ENCODE measurements at regions not wholly inside any gene's neighbourhood (a gene's known extent, or its start where the extent isn't known, plus 50 kb on each side); places are given as distances from the start of the nearest gene placed in this dataset.

DNA sequence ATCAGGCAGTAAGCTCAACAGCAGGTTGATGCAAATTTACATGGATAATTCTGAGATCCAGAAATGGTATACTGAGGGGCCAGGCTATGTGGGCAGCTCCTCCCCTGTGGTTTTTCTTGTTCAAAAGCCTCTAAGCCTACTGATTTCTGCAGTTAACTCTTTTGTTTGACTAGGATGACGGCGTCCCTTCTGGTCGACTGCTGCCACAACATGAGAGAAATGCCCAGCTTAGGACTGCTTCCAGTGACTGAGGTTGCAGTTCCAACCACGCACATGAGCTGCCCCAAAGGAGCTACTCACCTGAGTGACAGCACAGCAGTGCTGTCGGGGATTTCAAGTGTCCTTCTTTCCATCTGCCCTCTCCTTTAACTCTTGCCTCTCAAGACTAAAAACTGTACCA lies 973.0 kb upstream of the GHITM start:
- DNase-seq = no peak

GRCh38 chr10:83167081-83167480 lies 972.2 kb upstream of the GHITM start:
- DNase-seq = no peak

DNA sequence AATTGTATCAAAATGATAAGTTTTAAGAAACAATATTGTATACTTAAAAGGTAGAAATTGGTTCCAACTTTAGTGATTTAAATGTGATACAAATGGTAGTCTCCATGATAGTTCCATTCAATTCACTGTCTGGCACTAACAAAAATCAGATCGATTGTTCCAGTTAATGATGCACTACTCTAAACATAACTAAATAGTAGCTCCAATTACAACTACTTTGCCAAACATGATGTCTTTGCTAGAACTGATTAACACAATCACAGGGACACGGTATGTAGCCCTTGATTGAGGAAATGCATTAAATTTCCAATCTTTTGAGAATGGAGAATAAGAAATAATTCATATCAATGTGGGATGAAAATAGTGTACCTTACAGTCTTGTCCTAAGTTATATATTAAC lies 962.4 kb upstream of the GHITM start:
- no peak for DNase-seq

DNA sequence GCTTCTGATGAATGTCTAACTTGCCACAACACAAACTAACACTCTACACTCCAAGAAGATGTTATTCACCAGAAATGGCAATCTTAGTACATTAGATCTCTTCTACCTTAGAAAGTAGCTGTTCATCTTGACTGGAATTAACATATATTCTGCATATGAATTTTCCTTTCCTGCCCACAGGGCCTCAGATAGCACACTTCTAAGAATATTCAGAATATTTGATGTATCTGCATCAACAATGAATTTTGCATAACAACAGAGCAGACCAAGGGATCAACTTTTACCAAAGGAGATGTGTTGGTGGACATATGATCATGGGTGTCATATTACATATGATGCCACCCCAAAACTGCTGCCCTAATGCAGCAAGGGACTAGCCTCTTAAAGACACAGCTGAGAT lies 960.8 kb upstream of the GHITM start:
- no peak for DNase-seq

DNA sequence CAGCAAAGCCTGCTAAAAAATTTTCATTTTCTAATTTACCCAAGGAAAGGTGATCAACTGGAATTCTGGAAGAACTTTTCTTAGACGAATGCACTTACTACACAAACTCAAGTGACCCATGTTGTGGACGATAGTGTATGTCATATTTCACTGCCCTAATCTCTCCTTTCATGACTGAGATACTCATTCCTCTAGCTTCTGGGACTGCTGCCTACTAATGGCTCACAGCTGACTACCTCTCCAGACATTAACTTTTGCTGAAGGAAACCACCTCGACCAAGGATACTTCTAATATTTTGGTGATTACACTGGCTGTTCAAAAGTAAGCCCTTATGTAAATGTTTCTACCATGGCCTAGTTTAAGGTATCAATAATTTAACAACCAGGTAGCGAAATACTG lies 959.9 kb upstream of the GHITM start:
- no peak for DNase-seq

DNA sequence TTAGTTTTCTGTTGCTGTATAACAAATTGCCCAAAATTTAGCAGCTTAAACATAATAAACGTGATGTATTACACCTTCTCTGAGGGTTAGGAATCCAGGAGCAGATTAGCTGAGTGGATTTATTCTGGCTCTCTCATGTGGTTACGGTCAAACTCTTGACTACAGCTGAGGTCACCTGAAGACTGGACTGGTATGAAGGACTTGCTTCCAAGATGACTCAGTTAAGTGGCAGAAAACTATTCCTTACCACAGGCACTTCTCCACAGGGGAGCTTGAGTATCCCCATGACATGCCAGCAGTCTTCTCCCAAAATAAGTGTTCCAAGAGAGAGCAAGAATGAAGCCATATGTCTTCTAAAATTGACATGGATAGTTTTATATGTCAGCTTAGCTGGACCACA lies 957.2 kb upstream of the GHITM start:
- DNase-seq = no peak

DNA sequence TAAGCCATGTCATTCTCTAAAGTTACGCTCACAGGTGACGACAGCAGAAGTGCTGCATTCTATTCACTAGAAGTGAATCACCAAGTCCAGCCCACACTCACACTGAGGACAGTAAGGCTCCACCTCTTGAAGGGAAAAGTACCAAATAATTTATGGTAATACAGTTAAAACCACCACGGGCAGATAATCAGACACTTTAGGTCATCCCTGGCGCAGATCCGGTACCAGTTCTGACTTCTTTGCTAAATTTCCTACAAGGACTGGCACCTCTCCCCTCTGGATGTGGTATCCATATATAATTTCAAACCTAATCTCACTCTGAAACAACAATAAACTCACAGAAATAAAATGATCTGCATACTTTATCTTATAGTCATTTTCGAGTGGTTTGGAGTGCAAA lies 954.7 kb upstream of the GHITM start:
- no peak for DNase-seq

GRCh38 chr10:83190614-83191013 lies 948.7 kb upstream of the GHITM start:
- no peak for DNase-seq

DNA sequence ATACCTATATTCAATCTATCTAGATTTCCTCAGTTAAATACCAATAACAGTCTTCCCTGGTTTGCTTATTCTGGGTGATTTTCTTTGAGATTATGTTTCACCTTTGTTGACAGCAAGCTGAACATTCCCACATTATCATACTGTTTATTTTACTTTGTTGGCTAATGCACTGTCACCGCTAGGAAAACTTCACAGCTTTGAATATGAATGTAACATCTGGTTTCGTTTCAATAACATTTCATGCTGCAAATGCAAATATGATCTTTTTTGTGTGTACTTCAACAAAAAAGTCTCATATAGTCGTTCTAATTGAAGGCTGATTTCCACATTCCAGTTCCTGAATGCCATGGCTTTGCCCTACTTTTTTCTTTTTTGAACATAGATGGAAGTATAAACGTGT lies 946.3 kb upstream of the GHITM start:
- DNase-seq = no peak

GRCh38 chr10:83195021-83195420 lies 944.3 kb upstream of the GHITM start:
- DNase-seq = no peak

- no peak for DNase-seq
These were observed 939.9 kb upstream of the GHITM start for GRCh38 chr10:83199374-83199773.

DNA sequence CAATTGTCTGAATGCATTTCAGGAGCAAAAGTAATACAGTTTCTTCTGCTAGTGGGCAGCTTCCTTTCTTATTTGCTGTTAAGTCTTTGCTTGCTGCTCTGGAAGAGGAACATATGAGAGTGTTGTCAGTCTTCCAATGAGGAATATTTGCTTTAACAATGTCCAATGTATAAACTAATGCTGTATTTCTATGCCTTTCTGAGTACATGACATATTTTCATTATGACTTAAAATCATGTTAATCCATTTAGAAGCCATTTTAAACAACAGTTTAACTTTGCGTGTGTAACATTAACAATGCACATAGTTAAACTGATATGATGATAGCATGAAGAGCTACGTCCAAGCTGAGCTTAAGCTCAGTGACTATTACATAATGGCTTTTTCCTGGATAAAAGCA lies 933.4 kb upstream of the GHITM start:
- no peak for DNase-seq

- no peak for DNase-seq
These were observed 926.5 kb upstream of the GHITM start for GRCh38 chr10:83212632-83213334.

- no peak for DNase-seq
These were observed 925.2 kb upstream of the GHITM start for GRCh38 chr10:83214136-83214535.

GRCh38 chr10:83218205-83218604 lies 921.1 kb upstream of the GHITM start:
- no peak for DNase-seq

DNA sequence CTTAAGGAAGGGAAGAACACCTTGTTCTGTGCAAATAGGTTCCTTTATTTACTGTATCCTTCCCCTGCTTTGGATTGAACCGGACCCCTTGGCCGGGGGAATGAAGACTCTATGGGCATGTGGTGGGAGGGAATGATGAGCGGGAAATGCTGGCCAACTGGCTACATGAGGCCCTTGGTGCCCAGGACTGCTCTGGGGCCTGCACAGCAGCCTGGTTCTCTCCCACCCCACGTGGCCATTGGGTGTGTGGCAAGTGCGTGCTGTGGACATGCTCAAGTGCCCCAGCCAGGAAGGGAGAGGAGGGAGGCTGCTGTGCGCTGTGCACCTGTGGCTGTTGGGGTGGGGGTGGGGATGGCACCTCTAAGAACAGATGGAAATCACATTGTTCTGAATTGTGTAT lies 917.0 kb upstream of the GHITM start:
- no peak for DNase-seq

- no peak for DNase-seq
These were observed 916.2 kb upstream of the GHITM start for GRCh38 chr10:83222832-83223742.

- no peak for DNase-seq
These were observed 913.5 kb upstream of the GHITM start for GRCh38 chr10:83225781-83226180.

- no peak for DNase-seq
These were observed 909.3 kb upstream of the GHITM start for GRCh38 chr10:83229991-83230390.

DNA sequence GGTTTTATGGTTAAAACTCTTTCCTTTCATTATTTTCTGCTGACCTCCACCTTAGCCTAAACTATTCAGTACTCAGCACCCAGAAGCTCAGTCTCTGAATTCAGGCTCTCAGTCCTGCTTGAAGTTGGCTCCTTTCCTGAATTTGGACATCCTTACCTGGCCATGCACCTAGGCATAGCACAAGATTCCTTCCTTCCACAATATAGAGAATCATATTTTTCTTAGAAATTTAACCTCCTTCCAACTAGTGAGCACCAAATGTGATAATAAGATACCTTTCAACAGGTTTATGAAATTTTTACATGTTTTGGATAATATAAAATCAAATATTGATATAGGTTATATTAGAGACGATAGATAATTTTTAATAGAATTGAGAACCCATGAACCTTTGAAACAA lies 905.6 kb upstream of the GHITM start:
- DNase-seq = no peak

- no peak for DNase-seq
These were observed 891.1 kb upstream of the GHITM start for GRCh38 chr10:83248106-83248631.

DNA sequence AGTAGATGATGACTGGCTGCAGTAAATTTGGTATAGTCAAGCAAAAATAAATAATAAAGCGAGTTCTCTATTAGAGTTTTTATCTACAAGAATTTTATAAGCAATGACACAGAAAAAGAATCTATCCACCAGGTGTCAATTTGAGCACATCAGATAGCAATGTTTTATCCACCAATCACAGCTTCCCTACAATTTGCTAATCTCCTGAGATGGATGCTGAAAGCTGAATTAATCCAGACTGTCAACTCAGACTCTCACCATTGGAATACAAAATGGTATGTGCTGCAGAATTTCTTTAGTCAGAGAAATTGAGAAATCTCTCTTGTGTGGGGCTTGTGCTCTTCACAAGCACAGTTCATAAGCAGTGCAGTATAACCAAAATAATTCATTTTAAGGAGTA lies 888.9 kb upstream of the GHITM start:
- no peak for DNase-seq

- DNase-seq = no peak
These were observed 887.1 kb upstream of the GHITM start for GRCh38 chr10:83252169-83252568.

DNA sequence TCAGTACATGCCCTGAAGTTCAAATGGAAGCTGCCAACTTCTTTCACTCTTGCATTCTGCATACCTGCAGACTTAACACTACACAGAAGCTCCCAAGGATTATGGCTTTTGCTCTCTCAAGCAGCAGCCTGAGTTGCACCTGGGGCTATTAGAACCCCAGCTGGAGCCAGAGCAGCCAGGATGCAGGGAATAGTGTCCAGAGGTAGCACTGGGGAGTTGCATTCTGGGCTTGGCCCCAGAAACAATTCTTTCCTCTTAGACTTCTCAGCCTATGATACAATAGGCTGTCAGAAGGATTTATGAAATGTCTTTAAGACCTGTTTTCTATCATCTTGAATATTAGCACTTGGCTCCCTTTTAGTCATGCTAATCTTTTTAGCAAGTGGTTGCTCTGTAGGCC lies 886.7 kb upstream of the GHITM start:
- no peak for DNase-seq

Measured in stimulated activated CD8-positive, alpha-beta memory T cell treated with anti-CD3 and anti-CD28 coated beads, Interleukin-4, amount 100 ng/mL, for 48 hours (primary cell).